HG02970 (cell line): ENCODE measurements at regions not wholly inside any gene's neighbourhood (a gene's known extent, or its start where the extent isn't known, plus 50 kb on each side); places are given as distances from the start of the nearest gene placed in this dataset.

Experiments used
- ATAC-seq: cut with Tn5 transposase; IDR thresholded peaks from one replicate; pipeline ENCODE4 v1.9.1; 2021; ENCODE audit warnings: mild to moderate bottlenecking, moderate library complexity, moderate number of reproducible peaks; ENCODE audit not compliant: unreplicated experiment, low FRiP score

DNA sequence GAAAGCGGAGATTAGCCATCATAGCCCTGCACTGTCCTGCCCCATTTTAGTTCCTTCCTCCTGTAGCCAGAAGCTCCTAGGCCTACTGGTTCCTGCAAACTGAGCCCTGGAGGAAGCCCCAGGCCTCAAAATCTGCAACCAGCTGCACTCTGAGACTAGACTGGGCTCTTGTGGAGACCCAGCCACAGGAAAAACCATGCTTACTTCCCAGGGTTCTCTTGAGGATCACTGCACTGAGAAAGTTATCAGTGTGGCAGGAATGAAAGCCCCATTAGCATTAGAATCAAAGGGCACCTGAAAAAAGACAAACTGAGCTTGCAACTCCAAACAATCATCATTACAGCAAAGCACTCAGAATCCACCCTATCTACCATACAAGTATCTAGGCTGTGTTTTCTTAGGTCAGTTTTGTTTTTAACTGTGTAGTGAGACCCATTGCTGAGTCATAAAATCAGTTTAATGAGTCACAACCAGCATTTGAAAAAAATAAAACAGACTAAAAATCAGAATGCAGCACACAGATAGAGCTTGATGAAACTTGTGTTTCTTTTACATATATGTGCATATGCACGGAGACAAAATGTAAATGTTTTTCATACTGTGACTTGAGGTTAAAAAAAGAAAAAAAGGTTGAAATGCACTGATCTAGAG, 91.0 kb downstream of the UNC5CL start:
- ATAC-seq = no peak

DNA sequence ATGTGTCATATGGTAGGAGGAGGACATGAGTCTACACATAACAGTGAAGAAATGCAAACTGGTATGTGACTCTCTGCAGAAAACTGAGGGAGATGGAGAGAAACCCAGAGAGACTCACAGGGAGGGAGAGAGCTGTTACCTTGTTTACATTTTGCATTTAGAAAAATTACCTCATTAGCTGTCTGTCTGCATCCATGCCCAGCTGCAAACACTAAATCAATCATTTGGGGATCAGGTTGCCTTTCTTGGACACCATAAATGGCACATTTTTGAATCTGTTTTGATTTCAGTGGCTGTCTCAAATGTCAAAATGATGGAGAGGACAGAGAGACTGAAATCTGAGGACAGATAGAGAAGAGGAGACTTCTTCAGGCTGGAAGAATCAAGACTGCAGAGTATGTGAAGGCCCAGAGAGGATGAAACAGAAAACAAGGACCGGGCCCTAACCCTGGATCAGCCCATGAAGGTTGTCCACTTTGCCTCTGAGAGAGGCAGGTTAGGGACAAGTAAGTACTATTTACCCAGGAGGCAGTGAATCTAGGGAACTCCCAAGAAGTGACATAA, 92.2 kb downstream of the UNC5CL start:
- ATAC-seq = no peak

DNA sequence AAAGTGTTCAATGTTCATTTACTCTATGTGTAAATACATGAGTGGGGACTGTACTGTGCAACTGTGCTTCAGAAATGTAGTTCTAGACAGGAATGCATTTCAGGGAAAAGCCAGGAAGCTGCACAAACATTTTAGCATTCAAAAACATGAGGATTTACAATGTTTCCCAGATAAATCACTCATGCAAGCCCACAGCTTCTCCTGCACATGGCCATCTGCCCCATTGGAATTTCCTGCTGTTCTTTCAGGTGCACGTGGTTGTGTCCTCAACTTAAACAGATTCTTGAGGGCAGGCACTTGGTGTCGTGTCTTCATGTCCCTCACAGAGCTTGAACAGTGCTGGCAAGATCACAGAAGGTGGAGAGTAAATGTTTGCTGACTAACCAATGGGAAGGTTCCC, 101.5 kb downstream of the UNC5CL start:
- no peak for ATAC-seq

DNA sequence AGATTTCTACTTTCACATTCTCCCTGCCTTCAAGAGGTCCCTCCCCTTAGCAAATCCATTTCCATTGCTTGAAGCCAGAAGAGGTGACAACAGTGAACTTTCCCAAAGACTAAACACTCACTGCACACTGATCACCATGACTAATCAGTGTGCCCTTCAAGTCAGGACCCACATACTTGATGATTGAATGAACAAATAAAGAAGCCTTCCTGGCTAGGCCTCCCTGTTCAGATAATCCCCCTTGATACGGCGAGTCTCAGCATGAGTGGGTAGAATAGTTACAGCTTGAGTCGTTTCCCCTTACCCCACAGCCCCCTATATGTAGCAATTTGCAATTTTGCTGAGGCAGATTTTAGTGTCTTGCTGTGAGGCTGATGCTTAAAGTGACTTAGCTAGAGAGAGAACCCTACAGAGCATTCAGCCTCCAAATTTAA, 102.2 kb downstream of the UNC5CL start:
- no peak for ATAC-seq

DNA sequence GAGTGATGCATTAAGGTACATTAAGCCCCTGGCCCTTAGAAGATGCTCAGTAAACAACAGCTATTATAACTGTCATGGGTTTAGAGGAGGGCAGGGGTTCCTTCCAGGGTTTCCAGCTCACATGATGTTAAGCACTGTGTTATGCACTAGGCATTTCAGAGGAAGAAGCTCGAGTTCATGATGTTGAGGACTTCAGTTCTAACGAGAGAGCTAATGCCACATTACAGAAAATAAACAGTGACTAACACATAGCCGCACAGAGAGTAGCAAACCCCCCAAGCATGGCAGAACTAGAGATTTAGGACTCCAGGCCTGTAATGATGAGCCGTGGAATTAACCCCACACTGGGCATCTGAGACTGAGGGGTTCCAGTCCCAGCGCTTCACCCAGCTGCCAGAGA, 105.2 kb downstream of the UNC5CL start:
- no peak for ATAC-seq

DNA sequence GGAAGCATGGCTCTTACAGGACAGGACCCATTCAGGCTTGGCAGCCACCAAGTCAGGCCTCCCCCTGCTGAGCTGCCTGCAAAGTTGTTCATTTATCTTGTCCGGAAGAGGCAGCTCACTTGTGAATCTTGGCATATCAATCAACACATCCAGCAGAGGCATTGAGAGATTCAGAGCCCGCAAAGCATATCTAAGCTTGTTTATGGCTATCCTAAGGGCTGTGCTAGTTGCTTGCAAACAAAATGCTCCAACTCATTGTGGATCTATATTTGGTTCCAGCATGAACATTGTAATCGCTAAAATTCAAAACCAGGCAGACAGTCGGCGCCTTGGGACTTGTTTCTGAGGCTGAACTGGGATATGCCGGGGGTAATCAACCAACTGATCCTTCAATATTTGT, 106.1 kb downstream of the UNC5CL start:
- no peak for ATAC-seq

DNA sequence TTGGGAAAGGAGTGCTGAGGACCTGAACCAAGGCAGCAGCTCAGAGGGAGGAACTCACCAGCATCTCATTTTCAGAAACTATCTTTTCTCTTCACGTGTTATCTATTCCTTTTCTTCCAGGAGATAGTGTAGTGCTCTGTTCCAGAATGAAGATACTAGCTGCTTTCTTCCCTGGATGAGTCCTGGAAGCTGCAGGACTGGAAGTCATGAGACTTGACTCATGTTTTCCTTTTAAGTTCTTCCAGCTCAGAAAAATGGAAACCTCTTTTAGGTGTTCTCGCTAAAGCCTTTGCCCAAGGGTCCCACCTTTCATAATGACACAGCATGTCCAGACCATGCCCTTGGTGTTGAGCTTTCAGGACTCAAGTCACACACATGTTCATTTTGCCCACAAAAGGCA, 106.7 kb downstream of the UNC5CL start:
- ATAC-seq = no peak

DNA sequence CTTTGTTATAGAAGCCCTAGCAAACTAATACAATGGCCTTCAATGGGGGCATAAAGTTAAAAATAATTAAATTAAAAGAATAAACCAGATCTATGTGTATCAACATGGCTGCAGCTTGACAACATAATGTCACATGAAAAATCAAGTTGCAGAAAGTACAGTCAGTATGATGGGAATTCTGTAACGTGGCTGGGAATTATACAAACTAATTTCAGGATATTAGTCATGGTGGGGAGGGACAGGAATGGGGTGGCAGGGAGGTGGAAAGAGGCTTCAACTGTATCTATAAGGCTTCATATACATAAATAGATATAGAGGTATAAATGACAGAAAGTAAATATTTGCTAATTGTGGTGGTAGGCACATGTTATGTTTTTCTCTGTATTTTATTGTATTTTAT, 107.1 kb downstream of the UNC5CL start:
- ATAC-seq = no peak

DNA sequence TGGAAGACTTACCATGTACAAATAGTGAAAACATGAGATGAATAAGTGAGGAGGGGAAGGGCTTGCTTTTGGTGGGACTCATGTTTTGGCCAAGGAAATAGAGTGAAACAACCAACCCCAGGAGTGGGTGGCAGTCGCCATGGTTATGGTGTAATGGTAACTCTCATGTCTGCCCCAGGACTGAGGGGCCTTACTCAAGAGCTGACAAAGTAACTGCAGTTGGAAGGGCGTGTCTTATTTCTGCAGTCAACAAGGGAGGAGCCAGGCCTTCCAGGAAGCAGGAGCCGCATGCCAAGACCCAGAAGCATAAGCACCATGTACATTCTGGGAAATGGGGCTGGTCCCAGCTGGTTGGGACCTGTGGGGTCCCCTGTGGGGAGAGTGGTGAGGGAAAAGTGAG, 108.5 kb downstream of the UNC5CL start:
- ATAC-seq = no peak

DNA sequence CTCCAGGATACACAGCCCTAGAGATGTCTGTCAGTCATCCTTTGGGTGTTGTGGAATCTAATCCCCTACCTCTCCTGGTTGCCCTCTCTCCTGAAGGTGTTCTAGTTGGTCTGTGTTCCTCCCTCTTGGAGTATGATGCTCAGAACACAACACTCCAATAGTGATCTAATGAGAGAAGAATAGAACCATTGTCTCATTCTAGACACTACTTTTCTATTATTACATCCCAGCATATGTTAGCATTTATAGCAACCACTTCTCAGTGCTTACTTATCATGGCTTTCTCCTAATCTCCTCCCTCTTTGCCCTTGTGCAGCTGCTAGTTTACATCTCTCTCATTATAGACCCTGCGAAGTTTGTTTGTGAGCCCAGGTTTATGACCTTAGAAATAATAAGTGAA, 109.0 kb downstream of the UNC5CL start:
- no peak for ATAC-seq

DNA sequence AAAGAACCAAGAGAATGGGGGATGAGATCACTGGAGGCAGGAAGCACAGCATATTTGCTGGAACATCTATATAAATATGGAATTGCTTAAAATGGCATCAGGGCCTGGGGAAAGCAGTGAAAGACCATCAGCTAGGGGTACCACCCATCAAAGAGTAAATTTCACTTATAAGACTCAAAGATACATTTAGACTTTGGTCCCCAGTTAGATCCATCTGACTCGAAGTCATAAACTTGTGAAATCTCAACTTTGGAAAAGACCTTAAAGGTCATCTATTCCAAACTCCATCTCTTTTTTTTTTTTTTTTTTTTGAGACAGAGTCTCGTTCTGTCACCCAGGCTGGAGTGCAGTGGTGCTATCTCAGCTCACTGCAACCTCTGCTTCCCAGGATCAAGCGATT, 109.8 kb downstream of the UNC5CL start:
- ATAC-seq = no peak

DNA sequence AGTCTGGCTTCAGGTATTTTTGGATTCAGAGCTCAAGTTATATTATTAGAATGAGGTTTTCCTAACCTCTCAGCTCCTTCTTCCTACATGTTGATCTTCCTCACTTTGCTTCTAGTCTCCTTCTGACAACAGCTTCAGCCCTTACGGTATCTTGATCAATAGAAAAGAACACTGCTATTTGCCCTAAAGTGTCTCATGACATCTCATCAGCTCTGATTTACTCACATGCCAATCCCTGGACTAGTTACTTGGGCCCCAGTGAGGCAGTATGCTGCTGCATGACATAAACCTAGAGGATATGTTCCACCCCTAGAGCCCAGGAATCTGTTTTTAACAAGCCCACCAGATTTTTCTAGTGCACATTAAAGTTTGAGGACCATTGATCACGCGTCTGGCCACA, 110.3 kb downstream of the UNC5CL start:
- ATAC-seq = no peak

DNA sequence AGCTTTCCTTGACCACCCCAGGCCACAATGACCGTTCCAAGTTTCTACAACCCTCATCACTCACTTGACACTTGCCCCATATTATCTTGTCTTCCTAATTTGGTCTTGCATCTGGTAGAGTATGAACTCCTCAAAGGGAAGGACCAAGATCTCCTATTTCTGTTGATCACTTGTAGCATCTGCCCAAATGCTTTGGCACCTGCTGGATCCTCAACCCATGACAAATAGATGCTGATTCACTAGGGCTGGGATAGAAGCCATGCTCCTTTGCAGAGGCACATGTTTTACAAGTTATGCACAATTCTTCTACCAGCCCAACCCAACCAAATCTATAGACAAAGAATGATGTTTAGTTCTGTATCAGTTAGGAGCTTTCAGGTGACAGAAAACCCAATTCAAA, 110.7 kb downstream of the UNC5CL start:
- no peak for ATAC-seq

DNA sequence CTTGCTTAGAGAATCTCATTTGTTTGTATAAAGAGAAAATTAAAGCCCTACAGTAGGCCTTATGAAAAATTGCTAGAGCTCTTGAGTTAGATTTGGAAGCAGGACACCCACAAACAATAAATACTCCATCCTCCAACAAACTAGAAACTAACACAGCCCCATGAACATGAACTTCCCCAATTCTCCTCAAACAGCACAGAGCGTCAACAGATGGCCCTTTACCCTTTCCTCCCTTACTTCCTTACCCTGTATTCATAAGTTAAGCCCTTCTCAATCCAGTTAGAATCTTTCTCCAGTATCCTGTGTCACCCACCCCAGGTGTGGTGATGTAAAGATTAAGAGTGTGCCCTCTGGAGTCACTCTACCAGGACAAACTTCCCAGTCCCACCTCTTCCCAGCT, 113.7 kb downstream of the UNC5CL start:
- no peak for ATAC-seq

DNA sequence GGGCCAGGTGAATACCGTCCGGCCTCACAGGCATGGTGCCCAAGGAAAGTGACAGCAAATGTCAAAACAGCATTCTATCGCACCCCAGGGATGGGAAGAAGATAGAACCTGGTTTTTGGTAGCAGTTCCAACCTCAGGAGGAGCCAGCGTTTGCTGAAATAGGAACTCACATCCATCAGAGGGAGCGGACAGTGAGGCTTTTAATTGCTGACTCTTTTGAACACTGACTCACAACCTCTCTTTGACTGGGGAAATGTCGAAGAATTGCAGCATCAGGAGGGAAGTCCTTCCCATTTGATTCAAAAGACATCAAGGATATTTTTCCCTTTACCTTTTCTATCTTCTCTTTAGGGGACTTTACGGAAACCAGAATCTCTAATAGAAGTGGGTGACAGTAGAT, 114.2 kb downstream of the UNC5CL start:
- ATAC-seq = no peak

DNA sequence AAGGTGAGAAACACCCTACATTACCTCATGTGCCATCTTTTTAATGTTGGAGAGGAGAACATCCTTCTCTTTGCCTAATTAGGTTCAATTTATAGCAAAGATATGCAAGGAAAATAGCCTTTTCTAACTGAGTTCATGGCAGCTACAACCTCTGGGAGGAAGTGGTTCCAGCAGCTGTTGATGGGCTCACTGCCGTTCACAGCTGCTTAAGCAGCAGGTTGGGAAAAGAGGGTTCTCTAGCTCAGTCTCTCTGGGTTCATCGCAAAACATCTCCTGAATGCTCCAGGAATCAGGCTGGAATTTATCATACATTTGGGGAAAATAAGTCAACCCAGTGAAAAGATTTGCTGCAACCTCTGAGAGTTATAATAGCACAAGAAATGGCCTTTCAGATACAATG, 115.1 kb downstream of the UNC5CL start:
- no peak for ATAC-seq

DNA sequence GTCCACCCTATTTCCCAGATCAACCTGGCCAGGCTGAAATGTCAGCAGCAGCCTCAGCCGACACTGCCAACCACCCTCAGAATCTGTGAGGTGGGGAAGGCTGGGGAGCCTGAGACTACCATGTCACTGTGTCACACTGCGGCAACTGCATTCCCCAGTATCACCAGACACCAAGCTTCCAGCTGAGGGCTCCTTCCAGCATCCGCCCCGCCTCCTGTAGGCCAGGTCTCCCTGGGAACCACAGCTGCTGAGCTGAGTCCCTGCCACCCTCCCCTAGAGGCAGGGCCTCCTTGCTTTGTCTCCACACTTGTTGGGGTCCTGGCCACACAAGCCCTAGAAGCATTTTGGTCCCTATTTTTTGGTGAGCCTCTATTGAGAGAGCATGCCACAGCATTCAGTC, 115.7 kb downstream of the UNC5CL start:
- ATAC-seq = no peak

DNA sequence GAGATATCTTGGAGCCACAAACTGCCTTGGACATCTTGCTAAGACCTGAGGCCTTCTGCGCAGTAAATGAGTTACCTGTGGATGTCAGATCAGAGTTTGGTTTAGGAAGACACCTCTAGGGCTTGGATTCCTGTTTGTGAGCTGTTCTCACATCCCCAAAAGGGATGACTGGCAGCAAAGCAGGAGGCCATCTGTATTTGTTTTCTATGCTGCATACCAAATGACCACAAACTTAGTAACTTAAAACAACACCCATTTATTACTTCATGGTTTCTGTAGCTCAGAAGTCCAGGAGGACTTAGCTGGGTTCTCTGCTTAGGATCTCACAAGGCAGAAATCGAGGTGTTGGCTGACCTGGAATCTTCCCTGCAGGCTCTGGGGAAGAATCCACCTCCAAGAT, 116.7 kb downstream of the UNC5CL start:
- no peak for ATAC-seq

DNA sequence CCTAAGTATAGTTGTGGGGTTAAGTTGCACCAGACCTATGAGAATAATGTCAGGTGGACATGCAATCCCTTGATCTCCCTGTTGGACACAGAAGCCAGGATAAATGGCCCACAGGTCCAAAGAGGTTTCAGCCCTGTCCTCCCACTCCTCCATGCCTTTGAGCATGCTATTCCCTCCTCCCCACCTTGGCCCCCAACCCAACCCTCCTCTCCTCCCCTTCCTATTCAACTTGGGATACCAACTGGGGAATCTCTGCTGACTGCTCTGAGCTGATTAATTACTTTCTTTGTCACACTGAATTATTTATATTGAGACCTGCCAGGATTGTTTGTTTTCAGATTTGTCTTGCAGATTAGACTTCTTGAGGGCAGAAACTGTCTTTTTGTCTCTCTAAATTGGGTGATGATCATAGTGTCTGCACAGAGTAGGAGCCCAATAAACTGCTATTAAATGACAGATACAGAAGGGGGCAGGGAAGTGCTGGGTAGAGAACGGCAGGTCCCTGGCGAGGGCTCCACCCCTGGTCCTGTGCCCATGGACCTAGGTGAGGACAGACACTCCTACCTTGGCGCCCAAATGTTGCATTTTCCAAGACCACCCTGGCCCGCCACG, 120.9 kb downstream of the UNC5CL start:
- ATAC-seq = no peak

DNA sequence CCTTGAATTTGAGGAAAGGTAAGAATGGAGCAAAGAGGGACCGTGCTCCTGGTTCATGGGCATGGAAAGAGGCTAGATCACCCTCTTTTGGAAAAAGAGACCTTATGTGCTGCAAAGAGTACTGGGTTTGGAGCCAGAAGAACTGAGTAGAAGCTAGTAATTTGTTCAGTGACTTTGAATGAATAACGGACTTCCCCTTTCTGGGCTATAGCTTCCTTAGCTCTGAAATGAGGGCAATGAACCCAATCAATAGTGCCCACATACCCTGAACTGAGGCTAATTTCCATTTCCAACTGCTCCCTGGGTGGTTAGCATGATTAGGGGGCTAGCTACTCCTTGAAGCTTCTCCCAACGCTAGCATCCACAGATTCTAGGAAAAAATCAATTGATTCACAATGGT, 121.4 kb downstream of the UNC5CL start:
- ATAC-seq = no peak

DNA sequence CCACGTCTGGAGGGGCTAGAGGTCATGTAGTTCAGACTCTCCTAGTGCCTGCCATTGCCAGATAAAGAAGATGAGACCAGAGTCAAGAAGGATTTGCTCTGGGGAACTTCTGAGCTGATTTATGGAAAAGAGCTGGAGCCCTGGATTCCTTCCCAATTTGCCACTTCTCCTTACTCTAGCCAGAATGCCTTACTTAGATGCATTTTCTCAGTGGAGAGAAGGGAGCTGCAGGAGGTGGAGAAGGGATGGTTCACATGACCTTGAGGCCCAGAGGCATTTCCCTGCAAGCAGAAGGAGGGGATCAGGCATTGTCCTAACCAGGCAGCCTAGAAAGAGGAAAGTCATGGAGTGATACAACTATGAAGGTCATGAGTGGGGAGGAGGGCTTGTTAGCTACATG, 122.2 kb downstream of the UNC5CL start:
- ATAC-seq = no peak

DNA sequence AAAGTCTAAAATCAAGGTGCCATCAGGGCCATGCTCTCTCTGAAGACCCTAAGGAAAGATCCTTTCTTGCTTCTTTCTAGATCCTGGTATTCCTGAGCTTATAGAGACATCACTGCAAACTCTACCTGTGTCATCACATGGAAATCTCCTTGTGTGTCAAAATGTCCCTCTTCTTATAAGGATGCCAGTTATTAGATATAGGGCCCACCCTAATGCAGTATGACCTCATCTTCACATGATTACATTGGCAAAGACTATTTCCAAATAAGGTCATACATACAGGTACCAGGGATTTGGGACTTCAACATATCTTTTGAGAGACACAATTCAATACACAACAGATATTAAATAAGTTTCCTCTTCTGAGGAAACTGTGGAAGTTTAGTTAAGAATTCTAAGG, 123.9 kb downstream of the UNC5CL start:
- ATAC-seq = no peak
